Upper lobe of right lung (tissue), 1 donor: ENCODE measurements at regions not wholly inside any gene's neighbourhood (a gene's known extent, or its start where the extent isn't known, plus 50 kb on each side); places are given as distances from the start of the nearest gene placed in this dataset.

Experiments used
- ATAC-seq: fragments of 200-7000 bp; cut with Tn5 transposase; one replicate; pipeline ENCODE4 v1.9.1; 2020; ENCODE audit warnings: mild to moderate bottlenecking, moderate library complexity
- DNase-seq: peaks from one replicate; pipeline ENCODE4 v3.0.0-alpha.2; 2020
- H3K27ac ChIP-seq: fragments of 200-600 bp; one replicate; pipeline ENCODE4 v1.8.0; 2022
- H3K27me3 ChIP-seq: fragments of 200-600 bp; one replicate; pipeline ENCODE4 v1.8.0; 2022; ENCODE audit warnings: mild to moderate bottlenecking
- H3K36me3 ChIP-seq: fragments of 200-600 bp; one replicate; pipeline ENCODE4 v1.8.0; 2022
- H3K4me1 ChIP-seq: fragments of 200-600 bp; one replicate; pipeline ENCODE4 v1.8.0; 2022
- H3K4me3 ChIP-seq: fragments of 200-600 bp; one replicate; pipeline ENCODE4 v1.8.0; 2022; ENCODE audit warnings: mild to moderate bottlenecking
- H3K9me3 ChIP-seq: fragments of 200-600 bp; one replicate; pipeline ENCODE4 v1.8.0; 2022
- CTCF ChIP-seq: fragments of 200-600 bp; IDR thresholded peaks from one replicate; pipeline ENCODE4 v1.8.0; 2022; ENCODE audit warnings: antibody characterized with exemption
- intact Hi-C: fragments of 100-400 bp; cut with DNase I; formaldehyde crosslinking; loops from one replicate; pipeline ENCODE4 v1.11.0; 2022
- donor health status: DM: no; HTN: yes; CAD: no; lungs with severe emphysema.

- H3K27me3 ChIP-seq: no peaks in the 10 kb centered on the region
- ATAC-seq: no peak
- intact Hi-C loops: no loop called here
Observed at GRCh38 chr13:66037096-66037495, 1193.0 kb downstream of the PCDH9 start.

GRCh38 chr13:66036636-66037035 is 1193.5 kb downstream of the PCDH9 start:
- Histone ChIP-seq H3K9me3 (no peaks in the 10 kb centered on the region), H3K27ac (no peak overlapping the region), H3K27me3 (no peaks in the 10 kb centered on the region), H3K4me3 (no peak overlapping the region), H3K36me3 (no peaks in the 10 kb centered on the region), H3K4me1 (no peaks in the 10 kb centered on the region)
- intact Hi-C loops: no loop called here
- no peak for ATAC-seq
- TF ChIP-seq CTCF: no peak
- no peak for DNase-seq

More at GRCh38 chr13:66037096-66037495, 1193.0 kb downstream of the PCDH9 start:
- no peak for DNase-seq
- Histone ChIP-seq H3K27ac (no peak overlapping the region), H3K36me3 (no peaks in the 10 kb centered on the region), H3K4me3 (no peak overlapping the region), H3K4me1 (no peaks in the 10 kb centered on the region), H3K9me3 (no peaks in the 10 kb centered on the region)
- no peak for TF ChIP-seq CTCF

GRCh38 chr13:66036024-66036614 is 1194.0 kb downstream of the PCDH9 start:
- no peaks in the 10 kb centered on the region for H3K36me3 ChIP-seq
- no peak for TF ChIP-seq CTCF
- no peaks in the 10 kb centered on the region for H3K27me3 ChIP-seq
- intact Hi-C loops: no loop called here
- ATAC-seq (no peak), DNase-seq (no peak)
- no peak overlapping the region for H3K27ac ChIP-seq
- H3K9me3 ChIP-seq: no peaks in the 10 kb centered on the region
- no peaks in the 10 kb centered on the region for H3K4me1 ChIP-seq
- no peak overlapping the region for H3K4me3 ChIP-seq

DNA sequence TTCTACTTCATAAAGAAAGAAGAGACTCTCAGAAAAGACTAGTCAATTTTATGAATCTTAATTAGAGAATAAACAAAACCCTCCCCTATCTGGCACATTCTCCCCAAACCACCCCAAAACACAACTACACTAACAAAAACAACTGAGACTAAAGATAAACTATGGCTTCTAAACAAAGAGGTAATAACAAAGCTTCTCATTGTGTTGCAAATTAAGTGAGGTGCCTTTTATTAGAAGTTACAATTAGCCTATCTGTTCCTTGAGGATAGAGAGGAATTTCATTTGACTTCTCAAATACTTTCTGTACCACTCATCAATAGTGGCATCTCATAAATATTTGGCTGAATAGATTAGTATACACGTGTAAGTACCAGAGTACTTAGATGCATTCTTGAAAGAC is 1196.2 kb downstream of the PCDH9 start:
- H3K4me3 ChIP-seq: no peak overlapping the region
- DNase-seq (no peak), ATAC-seq (no peak)
- intact Hi-C loops: no loop called here
- no peak overlapping the region for H3K27ac ChIP-seq
- no peaks in the 10 kb centered on the region for H3K4me1 ChIP-seq
- no peak for TF ChIP-seq CTCF
- no peaks in the 10 kb centered on the region for H3K27me3 ChIP-seq
- H3K9me3 ChIP-seq: no peaks in the 10 kb centered on the region
- H3K36me3 ChIP-seq: no peaks in the 10 kb centered on the region

DNA sequence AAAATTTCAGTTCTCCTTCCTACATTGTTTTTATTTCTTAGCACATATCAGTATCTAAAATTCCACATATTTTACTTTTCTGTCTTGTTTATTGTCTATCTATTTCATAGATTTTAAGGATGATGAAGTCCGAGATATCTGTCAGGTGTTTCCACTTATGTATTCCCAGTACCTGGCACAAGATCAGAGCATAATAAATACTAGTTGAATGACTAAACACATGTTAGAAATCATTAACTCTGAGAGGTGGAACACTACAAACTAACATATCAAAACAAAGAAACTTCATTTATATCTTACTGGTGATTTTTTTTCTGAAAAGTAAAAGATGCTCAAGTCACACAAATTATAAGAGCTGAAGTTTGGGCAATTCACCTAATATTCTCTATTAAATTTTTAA is 1208.3 kb downstream of the PCDH9 start:
- intact Hi-C loops: no loop called here
- no peaks in the 10 kb centered on the region for H3K36me3 ChIP-seq
- ATAC-seq (no peak), DNase-seq (no peak)
- H3K4me1 ChIP-seq: no peaks in the 10 kb centered on the region
- no peak overlapping the region for H3K4me3 ChIP-seq
- H3K27me3 ChIP-seq: no peaks in the 10 kb centered on the region
- no peak overlapping the region for H3K27ac ChIP-seq
- TF ChIP-seq CTCF: no peak
- no peaks in the 10 kb centered on the region for H3K9me3 ChIP-seq

DNA sequence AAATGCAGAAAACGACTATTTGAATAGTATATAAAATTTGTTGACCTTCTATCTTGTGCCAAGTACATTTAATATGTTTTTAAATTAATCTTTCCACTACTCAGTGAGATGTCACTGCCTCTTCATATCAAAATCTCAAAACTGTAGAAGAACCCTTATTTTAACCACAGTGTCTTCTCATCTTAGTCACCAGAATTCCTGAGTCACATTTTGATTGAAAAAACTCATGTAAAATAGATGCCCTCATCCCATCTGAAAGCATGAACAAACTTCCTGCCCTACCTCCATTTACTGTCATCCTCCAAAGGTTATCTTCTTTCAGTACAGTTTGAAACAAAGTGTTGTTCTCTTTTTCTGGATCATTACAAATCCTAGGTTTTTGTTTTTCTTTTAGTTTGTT is 1215.4 kb downstream of the PCDH9 start:
- no peak for TF ChIP-seq CTCF
- Histone ChIP-seq H3K4me1 (no peaks in the 10 kb centered on the region), H3K9me3 (no peaks in the 10 kb centered on the region), H3K27ac (no peak overlapping the region), H3K27me3 (no peaks in the 10 kb centered on the region), H3K36me3 (no peaks in the 10 kb centered on the region), H3K4me3 (no peak overlapping the region)
- intact Hi-C loops: no loop called here
- no peak for DNase-seq
- no peak for ATAC-seq
